GM23338 (cell line): ENCODE measurements at regions not wholly inside any gene's neighbourhood (a gene's known extent, or its start where the extent isn't known, plus 50 kb on each side); places are given as distances from the start of the nearest gene placed in this dataset.

ENCODE experiments used
- ATAC-seq: fragments of 200-7000 bp; cut with Tn5 transposase; 3 replicates; pipeline ENCODE4 v1.9.1; 2020
- DNase-seq: peaks from one replicate; pipeline ENCODE4 v3.0.0-alpha.2; 2015; ENCODE audit warnings: low spot score
- H2AFZ ChIP-seq: fragments of 200-600 bp; sonication (generic); 2 replicates; pipeline ENCODE4 v1.8.0; 2016; ENCODE audit warnings: antibody characterized with exemption, mild to moderate bottlenecking, moderate library complexity
- H3F3A ChIP-seq: fragments of 200-600 bp; sonication (generic); replicated peaks from 2 replicates; pipeline ENCODE4 v1.8.0; 2017; ENCODE audit warnings: antibody characterized with exemption, mixed run types, low read depth
- H3K27ac ChIP-seq: fragments of 200-600 bp; sonication (generic); 2 replicates; pipeline ENCODE4 v1.6.1; 2016; ENCODE audit warnings: low read depth
- H3K27me3 ChIP-seq: fragments of 200-600 bp; sonication (generic); 2 replicates; pipeline ENCODE4 v1.8.0; 2016; ENCODE audit warnings: mild to moderate bottlenecking, mixed run types, moderate library complexity; ENCODE audit not compliant: insufficient read depth
- H3K36me3 ChIP-seq: fragments of 200-600 bp; sonication (generic); 2 replicates; pipeline ENCODE4 v1.8.0; 2016; ENCODE audit warnings: mild to moderate bottlenecking; ENCODE audit not compliant: insufficient read depth
- H3K4me1 ChIP-seq: fragments of 200-600 bp; sonication (generic); 2 replicates; pipeline ENCODE4 v1.8.0; 2016; ENCODE audit warnings: mild to moderate bottlenecking, moderate library complexity; ENCODE audit not compliant: insufficient read depth
- H3K4me2 ChIP-seq: fragments of 200-600 bp; sonication (generic); 2 replicates; pipeline ENCODE4 v1.7.1; 2017; ENCODE audit warnings: mixed run types
- H3K4me3 ChIP-seq: fragments of 200-600 bp; sonication (generic); 2 replicates; pipeline ENCODE4 v1.6.1; 2016; ENCODE audit warnings: mixed run types
- H3K79me2 ChIP-seq: fragments of 200-600 bp; sonication (generic); replicated peaks from 2 replicates; pipeline ENCODE4 v1.8.0; 2017; ENCODE audit warnings: mild to moderate bottlenecking; ENCODE audit not compliant: insufficient read depth
- H3K9me2 ChIP-seq: fragments of 200-600 bp; sonication (generic); 2 replicates; pipeline ENCODE4 v1.8.0; 2017; ENCODE audit not compliant: insufficient read depth
- H4K20me1 ChIP-seq: fragments of 200-600 bp; sonication (generic); replicated peaks from 2 replicates; pipeline ENCODE4 v1.8.0; 2017; ENCODE audit warnings: mild to moderate bottlenecking; ENCODE audit not compliant: insufficient read depth
- H3K27ac Mint-ChIP-seq: 2 replicates; pipeline ENCODE4 v1.8.0; 2020; ENCODE audit warnings: inconsistent platforms, mild to moderate bottlenecking, moderate library complexity, mixed read lengths
- H3K27me3 Mint-ChIP-seq: 3 replicates; pipeline ENCODE4 v1.8.0; 2022; ENCODE audit warnings: low read depth, mild to moderate bottlenecking, moderate library complexity, mixed read lengths, inconsistent platforms; ENCODE audit not compliant: insufficient read depth, poor library complexity
- H3K36me3 Mint-ChIP-seq: 3 replicates; pipeline ENCODE4 v1.8.0; 2021; ENCODE audit warnings: low read depth, mild to moderate bottlenecking, inconsistent platforms, moderate library complexity, mixed read lengths
- H3K4me1 Mint-ChIP-seq: 3 replicates; pipeline ENCODE4 v1.8.0; 2020; ENCODE audit warnings: mild to moderate bottlenecking, inconsistent platforms, mixed read lengths
- H3K4me3 Mint-ChIP-seq: 3 replicates; pipeline ENCODE4 v1.8.0; 2021; ENCODE audit warnings: moderate library complexity, mild to moderate bottlenecking, inconsistent platforms, mixed read lengths
- H3K9me3 Mint-ChIP-seq: 3 replicates; pipeline ENCODE4 v1.8.0; 2020; ENCODE audit warnings: moderate library complexity, mild to moderate bottlenecking, inconsistent platforms, mixed read lengths
- CREB1 ChIP-seq: fragments of 250-450 bp; sonication (Bioruptor Pico); IDR thresholded peaks from 2 replicates; pipeline ENCODE4 v1.5.0; 2020; ENCODE audit warnings: low read depth, mild to moderate bottlenecking, moderate library complexity
- CTCF ChIP-seq, 2 experiments: fragments of 200-600 bp in 1 of 2; sonication (generic) in 1 of 2; conservative IDR thresholded peaks; 2 replicates each; pipeline versions ENCODE4 v1.5.1 to v1.6.1; 2016 to 2017; ENCODE audit warnings: antibody characterized with exemption in 2 of 2, low read depth in 2 of 2, mild to moderate bottlenecking in 2 of 2, moderate library complexity in 1 of 2
- ETS1 ChIP-seq: IDR thresholded peaks from 2 replicates; pipeline ENCODE4 v1.6.1; 2016; ENCODE audit warnings: antibody characterized with exemption
- EZH2 ChIP-seq: fragments of 200-600 bp; sonication (generic); IDR thresholded peaks from one replicate; pipeline ENCODE4 v1.8.0; 2017; ENCODE audit warnings: antibody characterized with exemption, mild to moderate bottlenecking, low read depth; ENCODE audit not compliant: unreplicated experiment
- EZH2phosphoT487 ChIP-seq: fragments of 200-600 bp; sonication (generic); IDR thresholded peaks from one replicate; pipeline ENCODE4 v1.8.1; 2018; ENCODE audit warnings: antibody characterized with exemption; ENCODE audit not compliant: unreplicated experiment
- JUNB ChIP-seq: IDR thresholded peaks from one replicate; pipeline ENCODE4 v1.6.1; 2016; ENCODE audit warnings: antibody characterized with exemption; ENCODE audit not compliant: unreplicated experiment
- NANOG ChIP-seq: IDR thresholded peaks from 2 replicates; pipeline ENCODE4 v1.6.1; 2016; ENCODE audit warnings: antibody characterized with exemption, borderline replicate concordance
- POLR2AphosphoS5 ChIP-seq: IDR thresholded peaks from 2 replicates; pipeline ENCODE4 v1.6.1; 2016; ENCODE audit warnings: antibody characterized with exemption, low read depth
- REST ChIP-seq: IDR thresholded peaks from one replicate; pipeline ENCODE4 v1.6.1; 2018; ENCODE audit warnings: antibody characterized with exemption; ENCODE audit not compliant: unreplicated experiment
- STAT1 ChIP-seq: IDR thresholded peaks from one replicate; pipeline ENCODE4 v1.6.1; 2016; ENCODE audit warnings: antibody characterized with exemption; ENCODE audit not compliant: unreplicated experiment
- ZNF114 ChIP-seq: fragments of 250-450 bp; sonication (Bioruptor Pico); IDR thresholded peaks from 2 replicates; pipeline ENCODE4 v1.5.0; 2020; ENCODE audit warnings: mild to moderate bottlenecking, moderate library complexity
- ZNF331 ChIP-seq: fragments of 250-450 bp; sonication (Bioruptor Pico); IDR thresholded peaks from 2 replicates; pipeline ENCODE4 v1.5.0; 2020; ENCODE audit warnings: low read depth, mild to moderate bottlenecking, moderate library complexity
- ZNF462 ChIP-seq: fragments of 250-450 bp; sonication (Bioruptor Pico); IDR thresholded peaks from 2 replicates; pipeline ENCODE4 v1.5.0; 2020; ENCODE audit warnings: mild to moderate bottlenecking, moderate library complexity

DNA sequence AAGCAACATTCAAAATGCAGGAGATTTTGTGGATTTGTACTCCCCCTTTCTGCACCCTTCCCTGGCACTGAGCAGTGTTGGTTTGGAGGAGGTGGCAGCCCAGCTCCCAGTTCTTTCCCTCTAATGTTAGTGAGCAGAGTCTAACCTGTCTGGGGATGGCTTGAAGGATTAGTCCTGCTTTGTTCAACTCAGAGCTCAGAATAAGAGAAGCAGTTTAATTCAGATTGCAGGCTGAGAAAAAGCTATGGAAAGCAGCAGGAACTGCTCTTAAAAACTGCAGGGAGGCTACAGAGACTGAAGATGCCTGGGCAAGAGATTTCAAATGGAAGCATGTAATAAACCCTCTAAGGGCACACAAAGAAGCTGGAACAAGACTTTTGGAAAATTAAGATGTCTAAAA is 223.4 kb upstream of the GGTLC1 start:
- H3F3A ChIP-seq: no peaks in the 10 kb centered on the region
- peaks cover 13% of the 10 kb centered on the region; the same call in 2 of the 3 replicates for H3K9me3 Mint-ChIP-seq
- no peaks in the 10 kb centered on the region for H4K20me1 ChIP-seq
- no peak overlapping the region for H3K27ac Mint-ChIP-seq
- no peaks in the 10 kb centered on the region; the same call in 2 of the 3 replicates for H3K36me3 Mint-ChIP-seq
- ATAC-seq (peak; percentile 82), DNase-seq (no peak)
- H3K27me3 ChIP-seq: no peaks in the 10 kb centered on the region
- H3K27ac ChIP-seq: no peak overlapping the region
- H3K9me2 ChIP-seq: no peaks in the 10 kb centered on the region
- peak overlapping the region; percentile 9 for H2AFZ ChIP-seq
- H3K4me3 ChIP-seq: no peak overlapping the region
- no peak for TF ChIP-seq EZH2
- no peak for TF ChIP-seq EZH2phosphoT487
- no peak for TF ChIP-seq JUNB
- no peak for TF ChIP-seq STAT1
- no peak for TF ChIP-seq NANOG
- no peak for TF ChIP-seq ZNF331 (CRISPR knock-in tag)
- TF ChIP-seq ZNF462: no peak; the same call in 1 of the 2 replicates
- no peak for TF ChIP-seq REST
- no peak for TF ChIP-seq CREB1
- no peak for TF ChIP-seq CTCF (conservative IDR thresholded peaks at IDR 0.05; ENCODE audit: low read depth in 2 of 2)
- no peak for TF ChIP-seq ETS1
- no peak for TF ChIP-seq POLR2AphosphoS5
- TF ChIP-seq ZNF114 (CRISPR knock-in tag): no peak
- H3K27me3 Mint-ChIP-seq: peaks cover 14% of the 10 kb centered on the region
- H3K79me2 ChIP-seq: no peaks in the 10 kb centered on the region
- H3K4me2 ChIP-seq: no peak overlapping the region
- peaks cover 18% of the 10 kb centered on the region for H3K4me1 Mint-ChIP-seq
- H3K36me3 ChIP-seq: no peaks in the 10 kb centered on the region
- H3K4me1 ChIP-seq: peaks cover 18% of the 10 kb centered on the region
- H3K4me3 Mint-ChIP-seq: no peak overlapping the region
